Activated CD8-positive, alpha-beta memory T cell treated with anti-CD3 and anti-CD28 coated beads, Interleukin-2, amount 50 U/mL, for 48 hours (primary cell): ENCODE measurements at regions not wholly inside any gene's neighbourhood (a gene's known extent, or its start where the extent isn't known, plus 50 kb on each side); places are given as distances from the start of the nearest gene placed in this dataset.
"Not testable (repeated sequence)": the region's sequence is repeated elsewhere in the genome, so short reads cannot be mapped to it uniquely, and the experiment has no call there.

ENCODE experiments used
- DNase-seq: peaks from one replicate; pipeline ENCODE4 v3.0.0-alpha.2; 2020

- DNase-seq: no peak
Measured at GRCh38 chr12:131643631-131644452, 67.0 kb upstream of the SFSWAP start.

- DNase-seq: no peak
Measured at GRCh38 chr12:131644481-131644880, 66.4 kb upstream of the SFSWAP start.

GRCh38 chr12:131644917-131645316, 66.0 kb upstream of the SFSWAP start:
- DNase-seq: not testable (repeated sequence)

- DNase-seq: not testable (repeated sequence)
Measured at GRCh38 chr12:131645557-131645956, 65.3 kb upstream of the SFSWAP start.

- not testable (repeated sequence) for DNase-seq
Measured at GRCh38 chr12:131646444-131646843, 64.4 kb upstream of the SFSWAP start.

GRCh38 chr12:131647667-131648066, 63.2 kb upstream of the SFSWAP start:
- no peak for DNase-seq

- not testable (repeated sequence) for DNase-seq
Measured at GRCh38 chr12:131655469-131656174, 55.3 kb upstream of the SFSWAP start.

- DNase-seq: not testable (repeated sequence)
Measured at GRCh38 chr12:131656796-131657195, 54.1 kb upstream of the SFSWAP start.

GRCh38 chr12:131658605-131659004, 52.3 kb upstream of the SFSWAP start:
- not testable (repeated sequence) for DNase-seq

GRCh38 chr12:131659484-131659883, 51.4 kb upstream of the SFSWAP start:
- DNase-seq: not testable (repeated sequence)

GRCh38 chr12:131659976-131660375, 50.9 kb upstream of the SFSWAP start:
- DNase-seq: not testable (repeated sequence)

GRCh38 chr12:131660401-131660800, 50.5 kb upstream of the SFSWAP start:
- DNase-seq: not testable (repeated sequence)
